ENCODE measurements at regions not wholly inside any gene's neighbourhood (a gene's known extent, or its start where the extent isn't known, plus 50 kb on each side); places are given as distances from the start of the nearest gene placed in this dataset.

- no peak for TF ChIP-seq CTCF (conservative IDR thresholded peaks at IDR 0.05; ENCODE audit: low read depth, low read length)
- no peak overlapping the region for H3K4me3 ChIP-seq (ENCODE audit: low read depth, low read length)
- peak; percentile 14 for DNase-seq (ENCODE audit: low read depth)
Measured at GRCh38 chr10:123309731-123310130, 155.5 kb downstream of the BUB3 start.

GRCh38 chr10:123316776-123317175, 162.6 kb downstream of the BUB3 start:
- TF ChIP-seq CTCF (conservative IDR thresholded peaks at IDR 0.05; ENCODE audit: low read depth, low read length) = no peak
- DNase-seq (ENCODE audit: low read depth) = no peak
- no peak overlapping the region for H3K4me3 ChIP-seq (ENCODE audit: low read depth, low read length)

- H3K4me3 ChIP-seq (ENCODE audit: low read depth, low read length) = no peak overlapping the region
- no peak for TF ChIP-seq CTCF (conservative IDR thresholded peaks at IDR 0.05; ENCODE audit: low read depth, low read length)
- DNase-seq (ENCODE audit: low read depth) = no peak
Measured at GRCh38 chr10:123318516-123318915, 164.3 kb downstream of the BUB3 start.

GRCh38 chr10:123320091-123320490, 165.9 kb downstream of the BUB3 start:
- TF ChIP-seq CTCF (conservative IDR thresholded peaks at IDR 0.05; ENCODE audit: low read depth, low read length) = no peak
- no peak for DNase-seq (ENCODE audit: low read depth)
- no peak overlapping the region for H3K4me3 ChIP-seq (ENCODE audit: low read depth, low read length)

GRCh38 chr10:123323884-123324283, 169.7 kb downstream of the BUB3 start:
- DNase-seq (ENCODE audit: low read depth) = no peak
- TF ChIP-seq CTCF (conservative IDR thresholded peaks at IDR 0.05; ENCODE audit: low read depth, low read length) = no peak
- no peak overlapping the region for H3K4me3 ChIP-seq (ENCODE audit: low read depth, low read length)

DNA sequence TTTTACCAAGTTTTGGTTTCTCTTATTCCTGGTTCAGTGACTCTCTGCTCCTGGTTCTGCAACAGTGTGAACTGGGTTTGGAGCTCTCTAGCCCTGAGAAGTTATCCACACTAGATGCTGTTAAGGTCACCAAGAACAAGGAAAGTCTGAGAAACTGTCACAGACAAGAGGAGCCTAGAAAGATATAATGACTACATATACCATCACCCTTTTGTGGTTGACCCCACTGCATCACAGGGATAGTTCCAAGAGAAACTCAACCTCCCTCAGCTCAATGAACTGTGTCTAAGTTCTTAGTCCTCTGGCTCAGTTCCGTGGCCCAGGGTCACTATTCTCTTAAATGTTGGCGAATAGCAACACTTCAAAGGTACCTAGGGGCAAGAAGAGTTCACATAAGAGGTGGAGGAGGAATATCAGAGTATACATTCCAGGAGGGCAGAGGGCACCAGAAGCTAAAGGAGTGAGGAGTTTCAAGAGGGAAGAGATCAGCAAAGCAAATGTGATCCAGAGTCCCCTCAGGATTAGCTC, 171.5 kb downstream of the BUB3 start:
- DNase-seq (ENCODE audit: low read depth) = no peak
- no peak for TF ChIP-seq CTCF (conservative IDR thresholded peaks at IDR 0.05; ENCODE audit: low read depth, low read length)
- H3K4me3 ChIP-seq (ENCODE audit: low read depth, low read length) = no peak overlapping the region

GRCh38 chr10:123326674-123327073, 172.5 kb downstream of the BUB3 start:
- H3K4me3 ChIP-seq (ENCODE audit: low read depth, low read length) = no peak overlapping the region
- DNase-seq (ENCODE audit: low read depth) = no peak
- TF ChIP-seq CTCF (conservative IDR thresholded peaks at IDR 0.05; ENCODE audit: low read depth, low read length) = no peak
